IMR-90 (cell line): ENCODE measurements at regions not wholly inside any gene's neighbourhood (a gene's known extent, or its start where the extent isn't known, plus 50 kb on each side); places are given as distances from the start of the nearest gene placed in this dataset.

Source experiments
- ATAC-seq: fragments of 200-7000 bp; cut with Tn5 transposase; 2 replicates; pipeline ENCODE4 v1.9.1; 2020; ENCODE audit warnings: low read depth, mild to moderate bottlenecking, moderate library complexity
- BruUV-seq: library from RNA; stranded (reverse); fragments of 400-500 nt; replicated peaks from 2 replicates; lab custom pipeline; 2021; lab: Mats Ljungman, UMichigan
- CTCF ChIA-PET: fragments of 300-600 bp; formaldehyde crosslinking; extraction: SDS; loops from one replicate; lab custom pipeline; 2021; ENCODE audit warnings: antibody characterized with exemption; lab: Yijun Ruan, JAX
- POLR2A ChIA-PET: fragments of 300-600 bp; sonication (Branson Sonifier 250); formaldehyde crosslinking; loops from one replicate; lab custom pipeline; 2022; ENCODE audit warnings: antibody characterized with exemption; ENCODE audit not compliant: unreplicated experiment; lab: Charles Lee
- DNase-seq: peaks from one replicate; pipeline ENCODE4 v3.0.0; 2013
- H2AFZ ChIP-seq: replicated peaks from 2 replicates; pipeline ENCODE3; 2013; ENCODE audit warnings: low read length, mild to moderate bottlenecking; ENCODE audit not compliant: poor library complexity
- H2AK5ac ChIP-seq: 2 replicates; pipeline ENCODE4 v1.6.1; 2013; ENCODE audit warnings: low read depth, low read length, inconsistent platforms
- H2AK9ac ChIP-seq: replicated peaks from 2 replicates; pipeline ENCODE3; 2013; ENCODE audit warnings: mild to moderate bottlenecking, low read depth, low read length, moderate library complexity; ENCODE audit not compliant: poor library complexity
- H2BK120ac ChIP-seq: 2 replicates; pipeline ENCODE4 v1.6.1; 2013; ENCODE audit warnings: low read depth, low read length, inconsistent platforms
- H2BK15ac ChIP-seq: 3 replicates; pipeline ENCODE4 v1.6.1; 2013; ENCODE audit warnings: low read depth, low read length, inconsistent platforms
- H2BK20ac ChIP-seq: 2 replicates; pipeline ENCODE4 v1.6.1; 2013; ENCODE audit warnings: low read depth, mild to moderate bottlenecking, inconsistent platforms, low read length, moderate library complexity
- H2BK5ac ChIP-seq: 2 replicates; pipeline ENCODE4 v1.6.1; 2013; ENCODE audit warnings: mild to moderate bottlenecking, low read depth, low read length, inconsistent platforms; ENCODE audit not compliant: poor library complexity, severe bottlenecking
- H3K14ac ChIP-seq: replicated peaks from 2 replicates; pipeline ENCODE4 v1.6.1; 2013; ENCODE audit warnings: low read depth, low read length, inconsistent platforms
- H3K18ac ChIP-seq: 2 replicates; pipeline ENCODE4 v1.6.1; 2013; ENCODE audit warnings: low read depth, low read length, control low read depth
- H3K23ac ChIP-seq: 2 replicates; pipeline ENCODE4 v1.6.1; 2013; ENCODE audit warnings: low read depth, low read length, inconsistent platforms
- H3K27ac ChIP-seq: 2 replicates; pipeline ENCODE4 v1.5.1; 2013; ENCODE audit warnings: mild to moderate bottlenecking, control low read depth, low read length; ENCODE audit not compliant: insufficient read depth
- H3K27me3 ChIP-seq: 2 replicates; pipeline ENCODE4 v1.6.1; 2013; ENCODE audit warnings: low read length; ENCODE audit not compliant: control insufficient read depth, insufficient read depth
- H3K36me3 ChIP-seq: 2 replicates; pipeline ENCODE4 v1.6.1; 2013; ENCODE audit warnings: low read length, mixed read lengths; ENCODE audit not compliant: control insufficient read depth, insufficient read depth
- H3K4ac ChIP-seq: 2 replicates; pipeline ENCODE4 v1.6.1; 2013; ENCODE audit warnings: low read depth, low read length, inconsistent platforms
- H3K4me1 ChIP-seq: 2 replicates; pipeline ENCODE4 v1.6.1; 2013; ENCODE audit warnings: low read length, mixed read lengths; ENCODE audit not compliant: control insufficient read depth, insufficient read depth
- H3K4me2 ChIP-seq: 2 replicates; pipeline ENCODE4 v1.6.1; 2013; ENCODE audit warnings: low read depth, mild to moderate bottlenecking, control low read depth, low read length, moderate library complexity
- H3K4me3 ChIP-seq: 2 replicates; pipeline ENCODE4 v1.5.1; 2013; ENCODE audit warnings: low read depth, mild to moderate bottlenecking, control low read depth, low read length, moderate library complexity; ENCODE audit not compliant: insufficient read depth
- H3K56ac ChIP-seq: 2 replicates; pipeline ENCODE4 v1.6.1; 2013; ENCODE audit warnings: low read length, inconsistent platforms; ENCODE audit not compliant: insufficient read depth; ENCODE audit errors: extremely low read depth
- H3K79me1 ChIP-seq, 2 experiments: 2 replicates each; pipeline ENCODE4 v1.6.1; 2013; ENCODE audit warnings: low read length in 2 of 2, inconsistent platforms in 1 of 2, low read depth in 1 of 2
- H3K9ac ChIP-seq: 2 replicates; pipeline ENCODE4 v1.6.1; 2013; ENCODE audit warnings: low read depth, low read length, control low read depth
- H3K9me1 ChIP-seq: 2 replicates; pipeline ENCODE4 v1.6.1; 2013; ENCODE audit warnings: low read length, inconsistent platforms; ENCODE audit not compliant: insufficient read depth
- H3K9me3 ChIP-seq: 2 replicates; pipeline ENCODE4 v1.6.1; 2013; ENCODE audit warnings: low read length; ENCODE audit not compliant: control insufficient read depth, insufficient read depth
- H4K20me1 ChIP-seq: 2 replicates; pipeline ENCODE4 v1.6.1; 2013; ENCODE audit warnings: low read length, inconsistent platforms; ENCODE audit not compliant: insufficient read depth
- H4K5ac ChIP-seq: 2 replicates; pipeline ENCODE4 v1.6.1; 2013; ENCODE audit warnings: mild to moderate bottlenecking, low read depth, low read length, control low read depth
- H4K8ac ChIP-seq, 2 experiments: 2 replicates each; pipeline ENCODE4 v1.6.1; 2013; ENCODE audit warnings: low read depth in 2 of 2, low read length in 2 of 2, control low read depth in 1 of 2, inconsistent platforms in 1 of 2
- H4K91ac ChIP-seq: 2 replicates; pipeline ENCODE4 v1.6.1; 2013; ENCODE audit warnings: low read depth, low read length, inconsistent platforms; ENCODE audit not compliant: insufficient read depth
- BHLHE40 ChIP-seq: fragments of 150-350 bp; IDR thresholded peaks from 2 replicates; pipeline ENCODE4 v1.6.1; 2016; ENCODE audit warnings: mild to moderate bottlenecking, low read depth, low read length
- CEBPB ChIP-seq: IDR thresholded peaks from 2 replicates; pipeline ENCODE4 v1.6.1; 2012; ENCODE audit warnings: low read depth, low read length, improper control_type of control experiment
- MAFK ChIP-seq: IDR thresholded peaks from 2 replicates; pipeline ENCODE4 v1.6.1; 2012; ENCODE audit warnings: low read depth, low read length, improper control_type of control experiment
- MAZ ChIP-seq: IDR thresholded peaks from 2 replicates; pipeline ENCODE4 v1.6.1; 2012; ENCODE audit warnings: low read depth, mild to moderate bottlenecking, low read length, improper control_type of control experiment, moderate library complexity, borderline replicate concordance
- MXI1 ChIP-seq: IDR thresholded peaks from 2 replicates; pipeline ENCODE4 v1.6.1; 2012; ENCODE audit warnings: low read depth, mild to moderate bottlenecking, low read length, moderate library complexity, borderline replicate concordance
- POLR2A ChIP-seq: IDR thresholded peaks from 2 replicates; pipeline ENCODE4 v1.6.1; 2012; ENCODE audit warnings: mild to moderate bottlenecking, low read depth, low read length
- RAD21 ChIP-seq: IDR thresholded peaks from 2 replicates; pipeline ENCODE4 v1.6.1; 2012; ENCODE audit warnings: low read length, improper control_type of control experiment
- RFX5 ChIP-seq: IDR thresholded peaks from 2 replicates; pipeline ENCODE4 v1.8.0; 2012; ENCODE audit warnings: low read depth, mild to moderate bottlenecking, low read length, moderate library complexity
- WGBS, 2 experiments: methylation state at CpG; one replicate each; pipeline versions ENCODE4 v1.1.5 to v1.1.7; 2013; ENCODE audit warnings: missing lambda C conversion rate in 2 of 2; ENCODE audit not compliant: insufficient read length in 1 of 2; ENCODE audit errors: extremely low coverage in 2 of 2; 5-methylcytosine and 5-hydroxymethylcytosine counted together
- dilution Hi-C: fragments of 300-500 bp; cut with HindIII; formaldehyde crosslinking; loops from one replicate; pipeline ENCODE4 v1.14.3; 2018; ENCODE audit warnings: low sequenced_read_pairs; ENCODE audit not compliant: unreplicated experiment
- in situ Hi-C: fragments of 300-500 bp; cut with MboI; formaldehyde crosslinking; loops from 3 replicates; pipeline ENCODE4 v1.14.3; 2019; ENCODE audit warnings: low sequenced_read_pairs, inconsistent platforms, mixed read lengths
- intact Hi-C: fragments of 100-400 bp; cut with micrococcal nuclease; formaldehyde crosslinking; loops from 2 replicates; pipeline ENCODE4 v1.10.0; 2022
- TF ChIP-seq, protein P1 (sequence below): fragments of 150-350 bp; IDR thresholded peaks from 2 replicates; pipeline ENCODE4 v1.6.1; 2017; ENCODE audit warnings: mild to moderate bottlenecking, antibody characterized with exemption, low read length, low read depth
- TF ChIP-seq, protein P2 (sequence below): fragments of 150-350 bp; IDR thresholded peaks from 2 replicates; pipeline ENCODE4 v1.6.1; 2016; ENCODE audit warnings: low read depth, mild to moderate bottlenecking, low read length, moderate library complexity, borderline replicate concordance
- TF ChIP-seq, protein P3 (sequence below): conservative IDR thresholded peaks from 2 replicates; pipeline ENCODE4 v1.5.1; 2012; ENCODE audit warnings: mild to moderate bottlenecking, low read depth, low read length, improper control_type of control experiment

DNA sequence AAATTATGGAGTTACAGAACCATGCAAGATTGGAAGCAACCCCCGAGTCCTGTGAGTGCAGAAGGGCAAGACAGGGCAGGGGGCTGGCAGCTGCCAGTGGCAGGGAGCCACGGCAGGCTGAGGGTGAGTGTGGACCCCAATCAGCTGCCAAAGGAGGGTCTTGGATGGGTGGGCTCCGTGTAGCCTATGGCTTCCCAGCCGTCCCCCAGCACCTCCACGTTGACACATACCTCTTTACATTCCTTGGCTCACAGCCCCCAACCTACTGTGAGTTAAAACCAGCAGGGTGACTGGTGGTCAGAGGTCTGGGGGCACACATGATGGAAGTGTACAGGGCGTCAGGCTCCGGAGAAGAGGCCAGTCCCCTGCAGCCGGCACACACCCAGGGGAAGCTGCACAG is 60.9 kb upstream of the SALL3 start:
- CTCF ChIA-PET: no interaction called here
- no peak overlapping the region for H3K23ac ChIP-seq
- in situ Hi-C loops: no loop called here
- H3K4me1 ChIP-seq: no peaks in the 10 kb centered on the region
- POLR2A ChIA-PET: no interaction called here
- no peak overlapping the region for H3K4me3 ChIP-seq
- no peak overlapping the region for H2AK9ac ChIP-seq
- no CpG with 5 or more reads among the region's 8 CpGs for WGBS, 2 experiments
- H4K5ac ChIP-seq: no peak overlapping the region
- no peaks in the 10 kb centered on the region for H3K79me1 ChIP-seq
- H3K9ac ChIP-seq: no peak overlapping the region
- no peaks in the 10 kb centered on the region for H4K20me1 ChIP-seq
- no peak overlapping the region for H3K4me2 ChIP-seq
- DNase-seq: no peak
- H2BK5ac ChIP-seq: no peak overlapping the region
- peaks cover 42% of the 10 kb centered on the region for H3K9me3 ChIP-seq
- no peak overlapping the region for H3K27ac ChIP-seq
- dilution Hi-C loops: no loop called here
- intact Hi-C loops: no loop called here
- no peak overlapping the region for H2BK20ac ChIP-seq
- no peak overlapping the region for H2BK120ac ChIP-seq
- BruUV-seq: no TSS peak
- H3K9me1 ChIP-seq: no peaks in the 10 kb centered on the region
- H2BK15ac ChIP-seq: no peak overlapping the region
- H2AFZ ChIP-seq: no peak overlapping the region
- H3K27me3 ChIP-seq: no peaks in the 10 kb centered on the region
- H3K18ac ChIP-seq: no peak overlapping the region
- no peak for ATAC-seq
- TF ChIP-seq BHLHE40: no peak
- no peak for TF ChIP-seq MAZ
- TF ChIP-seq POLR2A: no peak
- TF ChIP-seq, protein P1, sequence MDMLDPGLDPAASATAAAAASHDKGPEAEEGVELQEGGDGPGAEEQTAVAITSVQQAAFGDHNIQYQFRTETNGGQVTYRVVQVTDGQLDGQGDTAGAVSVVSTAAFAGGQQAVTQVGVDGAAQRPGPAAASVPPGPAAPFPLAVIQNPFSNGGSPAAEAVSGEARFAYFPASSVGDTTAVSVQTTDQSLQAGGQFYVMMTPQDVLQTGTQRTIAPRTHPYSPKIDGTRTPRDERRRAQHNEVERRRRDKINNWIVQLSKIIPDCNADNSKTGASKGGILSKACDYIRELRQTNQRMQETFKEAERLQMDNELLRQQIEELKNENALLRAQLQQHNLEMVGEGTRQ: no peak
- TF ChIP-seq, protein P2, sequence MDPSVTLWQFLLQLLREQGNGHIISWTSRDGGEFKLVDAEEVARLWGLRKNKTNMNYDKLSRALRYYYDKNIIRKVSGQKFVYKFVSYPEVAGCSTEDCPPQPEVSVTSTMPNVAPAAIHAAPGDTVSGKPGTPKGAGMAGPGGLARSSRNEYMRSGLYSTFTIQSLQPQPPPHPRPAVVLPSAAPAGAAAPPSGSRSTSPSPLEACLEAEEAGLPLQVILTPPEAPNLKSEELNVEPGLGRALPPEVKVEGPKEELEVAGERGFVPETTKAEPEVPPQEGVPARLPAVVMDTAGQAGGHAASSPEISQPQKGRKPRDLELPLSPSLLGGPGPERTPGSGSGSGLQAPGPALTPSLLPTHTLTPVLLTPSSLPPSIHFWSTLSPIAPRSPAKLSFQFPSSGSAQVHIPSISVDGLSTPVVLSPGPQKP: no peak
- TF ChIP-seq MAFK: no peak
- no peak for TF ChIP-seq RAD21
- TF ChIP-seq MXI1: no peak
- no peak for TF ChIP-seq RFX5
- no peak for TF ChIP-seq CEBPB
- TF ChIP-seq, protein P3, sequence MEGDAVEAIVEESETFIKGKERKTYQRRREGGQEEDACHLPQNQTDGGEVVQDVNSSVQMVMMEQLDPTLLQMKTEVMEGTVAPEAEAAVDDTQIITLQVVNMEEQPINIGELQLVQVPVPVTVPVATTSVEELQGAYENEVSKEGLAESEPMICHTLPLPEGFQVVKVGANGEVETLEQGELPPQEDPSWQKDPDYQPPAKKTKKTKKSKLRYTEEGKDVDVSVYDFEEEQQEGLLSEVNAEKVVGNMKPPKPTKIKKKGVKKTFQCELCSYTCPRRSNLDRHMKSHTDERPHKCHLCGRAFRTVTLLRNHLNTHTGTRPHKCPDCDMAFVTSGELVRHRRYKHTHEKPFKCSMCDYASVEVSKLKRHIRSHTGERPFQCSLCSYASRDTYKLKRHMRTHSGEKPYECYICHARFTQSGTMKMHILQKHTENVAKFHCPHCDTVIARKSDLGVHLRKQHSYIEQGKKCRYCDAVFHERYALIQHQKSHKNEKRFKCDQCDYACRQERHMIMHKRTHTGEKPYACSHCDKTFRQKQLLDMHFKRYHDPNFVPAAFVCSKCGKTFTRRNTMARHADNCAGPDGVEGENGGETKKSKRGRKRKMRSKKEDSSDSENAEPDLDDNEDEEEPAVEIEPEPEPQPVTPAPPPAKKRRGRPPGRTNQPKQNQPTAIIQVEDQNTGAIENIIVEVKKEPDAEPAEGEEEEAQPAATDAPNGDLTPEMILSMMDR: no peak
- no peak overlapping the region for H2AK5ac ChIP-seq
- no peak overlapping the region for H3K14ac ChIP-seq
- no peak overlapping the region for H4K91ac ChIP-seq
- no peak overlapping the region for H4K8ac ChIP-seq
- no peaks in the 10 kb centered on the region for H3K36me3 ChIP-seq
- no peak overlapping the region for H3K56ac ChIP-seq
- H3K4ac ChIP-seq: no peak overlapping the region
